ENCODE measurements at regions not wholly inside any gene's neighbourhood (a gene's known extent, or its start where the extent isn't known, plus 50 kb on each side); places are given as distances from the start of the nearest gene placed in this dataset.
"Not testable (repeated sequence)": the region's sequence is repeated elsewhere in the genome, so short reads cannot be mapped to it uniquely, and the experiment has no call there.

DNA sequence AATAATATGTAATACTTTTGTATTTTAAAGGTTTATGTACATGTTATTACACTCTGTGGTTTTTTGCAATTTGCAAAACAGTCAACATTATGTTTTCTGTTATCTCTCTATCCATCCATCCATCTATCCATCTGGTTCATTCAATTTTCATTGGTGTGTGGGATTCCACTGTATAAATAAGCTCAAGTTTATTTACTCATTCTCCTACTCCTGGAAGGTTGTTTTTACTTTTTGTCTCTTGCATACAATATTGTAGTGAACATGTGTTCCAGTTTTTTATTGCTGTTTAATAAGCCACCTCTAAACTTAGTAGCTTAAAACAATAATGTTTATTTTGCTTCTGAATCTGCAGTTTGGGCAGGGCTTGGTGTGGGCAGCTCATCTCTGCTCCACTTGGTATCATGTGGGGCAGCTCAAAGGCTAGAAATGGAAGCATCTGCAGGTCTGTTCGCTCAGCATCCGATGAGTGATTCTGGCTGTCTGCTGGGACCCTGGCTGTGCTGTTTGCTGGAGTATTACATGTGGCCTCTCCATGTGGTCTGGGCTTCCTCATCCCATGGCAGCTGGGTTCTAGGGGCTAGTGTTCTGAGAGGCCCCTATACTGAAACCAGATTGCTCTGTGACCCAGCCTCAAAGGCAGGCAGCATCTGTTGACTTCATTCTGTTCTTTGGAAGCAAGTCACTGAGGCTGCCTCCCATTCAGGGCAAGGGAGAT lies 98.8 kb downstream of the SLC25A47 start:
- FAIRE-seq = no peak

GRCh38 chr14:100422556-100423316 lies 99.6 kb downstream of the SLC25A47 start:
- no peak for FAIRE-seq

GRCh38 chr14:100423317-100424010 lies 100.3 kb downstream of the SLC25A47 start:
- FAIRE-seq = no peak

- FAIRE-seq = no peak
Measured at GRCh38 chr14:100424504-100425428, 101.6 kb downstream of the SLC25A47 start.

- FAIRE-seq = no peak
Measured at GRCh38 chr14:100425429-100425827, 102.3 kb downstream of the SLC25A47 start.

DNA sequence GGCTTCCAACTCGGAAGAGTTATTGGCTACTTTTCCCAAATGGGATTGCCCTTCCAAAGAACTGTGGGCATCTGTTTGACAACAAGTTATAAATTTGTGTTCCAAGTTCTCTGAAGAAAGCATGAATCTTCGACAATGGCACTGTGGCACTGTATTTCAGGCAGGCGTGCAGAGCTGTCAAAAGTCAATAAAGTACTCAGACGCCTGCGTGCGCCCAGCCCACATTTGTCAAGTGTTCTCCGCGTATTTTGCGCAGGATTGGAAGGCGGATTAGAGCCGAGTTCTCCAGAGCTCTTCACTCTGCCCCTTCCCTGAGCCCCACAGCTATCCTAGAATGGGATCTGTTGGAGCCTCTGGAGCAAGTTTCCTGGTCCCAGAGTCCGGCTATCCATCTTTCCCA lies 103.2 kb downstream of the SLC25A47 start:
- no peak for FAIRE-seq

DNA sequence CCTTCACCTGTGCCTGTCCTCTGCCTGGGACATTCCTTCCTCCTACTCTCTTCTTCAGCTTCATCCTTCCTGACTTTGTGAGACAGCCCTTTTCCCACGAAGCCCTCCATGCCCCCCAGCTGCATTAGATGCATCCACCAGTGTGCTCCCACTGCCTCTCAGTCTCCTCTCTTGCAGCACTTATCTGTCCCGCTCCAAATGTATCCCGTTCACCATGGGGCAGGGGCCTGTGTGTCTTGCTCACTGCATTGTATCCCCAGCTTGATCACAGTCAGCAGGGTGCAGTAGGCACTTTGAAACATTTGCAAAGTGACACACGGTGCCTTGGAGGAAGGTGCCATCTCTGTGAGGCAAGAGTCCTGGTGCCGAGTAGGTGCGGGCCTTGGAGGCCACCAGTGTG lies 104.0 kb downstream of the SLC25A47 start:
- no peak for FAIRE-seq

GRCh38 chr14:100428727-100429126 lies 105.6 kb downstream of the SLC25A47 start:
- FAIRE-seq = no peak

DNA sequence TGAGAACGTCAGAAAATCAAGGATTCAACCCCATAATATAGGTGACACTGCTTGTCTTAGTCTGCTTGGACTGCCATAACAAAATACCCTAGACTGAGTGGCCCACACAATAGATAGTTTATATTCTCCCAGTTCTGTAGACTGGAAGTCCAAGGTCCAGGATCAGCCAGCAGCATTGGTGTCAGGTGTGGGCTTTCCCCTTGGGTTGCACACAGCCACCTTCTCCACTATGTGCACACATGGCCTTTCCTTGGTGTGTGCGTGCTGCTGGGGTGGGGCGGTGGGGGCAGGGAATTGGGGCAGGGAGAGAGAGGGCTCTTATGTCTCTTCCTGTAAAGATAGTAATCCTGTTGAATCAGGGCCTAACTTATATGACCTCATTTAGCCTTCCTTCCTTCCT lies 106.4 kb downstream of the SLC25A47 start:
- no peak for FAIRE-seq

DNA sequence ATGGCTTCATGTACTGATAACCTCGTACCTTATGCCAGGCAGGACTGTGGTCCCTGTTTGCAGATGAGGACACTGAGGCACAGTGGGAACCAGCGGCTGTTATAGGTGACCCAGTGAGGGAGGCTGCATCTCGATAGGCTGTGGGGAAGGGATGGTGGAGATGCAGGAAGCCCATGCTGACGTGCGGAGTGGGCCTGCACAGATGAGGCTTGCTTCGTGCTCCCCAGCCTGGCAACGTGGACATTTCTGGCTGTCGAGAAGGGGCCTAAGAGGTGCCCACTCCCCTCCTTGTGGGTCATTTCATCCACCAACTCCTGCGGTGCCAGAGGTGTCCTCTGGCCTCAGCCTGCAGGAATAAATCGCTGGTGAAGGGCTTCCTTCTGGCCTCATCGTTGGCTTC lies 107.4 kb downstream of the SLC25A47 start:
- no peak for FAIRE-seq

- not testable (repeated sequence) for FAIRE-seq
Measured at GRCh38 chr14:100431461-100431860, 108.3 kb downstream of the SLC25A47 start.

DNA sequence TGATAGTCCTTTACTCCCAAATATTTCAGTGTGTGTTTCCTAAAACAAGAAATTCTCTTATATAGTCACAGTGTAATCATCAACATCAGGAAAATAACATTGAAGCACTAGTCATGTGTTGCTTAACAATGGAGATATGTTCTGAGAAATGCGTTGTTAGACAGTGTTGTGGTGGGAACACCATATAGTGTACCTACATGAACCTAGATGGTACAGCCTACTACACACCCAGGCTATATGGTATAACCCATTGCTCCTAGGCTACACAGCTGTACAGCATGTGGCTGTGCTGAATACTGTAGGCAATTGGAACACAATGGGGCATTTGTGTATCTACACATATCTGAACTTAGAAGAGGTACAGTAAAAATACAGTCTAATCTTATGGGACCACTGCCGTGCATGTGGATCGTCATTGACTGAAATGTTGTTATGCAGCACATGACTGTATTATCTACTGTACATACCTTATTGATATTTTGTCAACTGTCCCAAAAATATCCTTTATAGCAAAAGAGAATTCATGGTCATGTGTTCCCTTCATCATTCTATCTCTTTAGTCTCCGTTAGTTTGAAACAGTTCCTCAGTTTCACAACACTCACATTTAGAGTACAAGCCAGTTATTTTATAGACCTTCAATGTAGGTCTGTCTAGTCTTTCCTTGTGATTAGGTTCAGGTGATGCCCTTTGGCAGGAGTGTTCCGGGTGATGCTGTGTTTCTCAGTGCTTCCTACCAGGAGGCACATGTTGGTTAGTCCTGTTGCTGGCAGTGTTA lies 109.7 kb downstream of the SLC25A47 start:
- FAIRE-seq = no peak

GRCh38 chr14:100433428-100433814 lies 110.3 kb downstream of the SLC25A47 start:
- FAIRE-seq = no peak

DNA sequence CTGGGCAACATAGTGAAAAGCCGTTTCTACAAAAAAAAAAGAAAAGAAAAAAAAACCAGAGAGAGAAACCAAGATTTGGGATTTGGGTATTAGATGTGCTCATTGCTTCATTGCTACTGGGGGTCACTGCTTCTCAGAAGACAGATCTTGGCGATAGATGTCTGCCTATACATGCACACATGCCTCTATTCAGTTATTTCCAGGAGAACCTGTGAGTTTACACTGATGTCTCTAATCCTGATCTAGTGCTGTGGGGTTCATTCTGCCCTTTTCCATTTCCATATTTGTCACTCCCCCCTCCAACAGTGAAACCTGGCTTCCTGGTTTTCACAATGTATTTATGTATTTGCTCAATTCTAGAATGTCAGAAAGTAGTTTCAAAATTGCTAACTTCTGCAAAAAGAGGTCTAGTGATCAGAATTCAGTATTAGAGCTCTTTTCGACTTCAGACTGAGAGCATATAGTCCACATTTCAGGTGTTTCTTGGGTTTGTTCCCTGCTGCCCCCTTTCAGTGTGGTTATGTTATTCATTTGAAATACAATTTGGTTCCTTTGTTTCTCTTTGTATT lies 111.0 kb downstream of the SLC25A47 start:
- no peak for FAIRE-seq

DNA sequence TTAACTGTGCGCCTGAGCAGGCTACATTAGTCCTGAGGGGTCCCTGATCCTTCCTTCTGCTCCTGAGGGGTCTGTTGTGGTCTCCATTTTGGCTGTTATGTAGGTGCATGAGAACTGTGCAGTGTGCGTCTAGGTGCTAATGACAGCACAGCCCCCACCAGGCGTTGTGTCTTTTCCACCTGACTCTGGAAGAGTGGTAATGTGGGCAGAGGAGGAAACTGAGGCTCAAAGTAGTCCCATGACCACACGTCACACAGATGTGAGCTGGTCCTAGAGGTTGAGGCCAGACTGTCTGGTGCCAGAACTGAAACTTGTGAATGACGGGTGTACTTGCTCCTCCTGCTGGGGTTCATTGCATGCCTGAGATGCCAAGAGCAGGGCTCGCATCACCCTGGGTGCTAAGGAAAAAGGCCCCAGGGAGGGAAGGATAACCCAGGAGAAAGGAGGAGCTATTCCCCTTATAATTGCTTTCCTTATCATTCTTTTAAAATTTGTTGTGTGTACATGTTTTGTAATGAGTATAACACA lies 111.8 kb downstream of the SLC25A47 start:
- no peak for FAIRE-seq

DNA sequence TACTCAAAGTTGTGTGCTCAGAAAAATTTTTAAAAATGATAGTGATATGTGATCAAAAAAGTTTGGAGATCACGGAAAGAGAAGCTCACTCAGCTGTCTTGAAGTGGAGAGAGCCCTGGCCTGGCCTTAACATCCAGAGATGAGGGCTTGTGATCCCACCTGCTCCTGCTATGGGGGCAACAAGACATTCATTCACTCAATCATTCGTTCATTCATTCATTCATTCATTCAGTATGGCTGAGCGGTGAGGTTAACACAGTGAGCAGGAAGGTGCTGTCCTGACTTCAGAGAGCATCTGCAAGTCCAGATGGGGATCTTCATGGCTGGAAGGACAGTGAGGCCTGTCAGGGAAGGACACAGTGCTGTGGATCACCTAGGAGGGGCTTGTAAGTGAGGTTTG lies 112.3 kb downstream of the SLC25A47 start:
- FAIRE-seq = no peak

- FAIRE-seq = no peak
Measured at GRCh38 chr14:100436745-100437406, 113.7 kb downstream of the SLC25A47 start.

DNA sequence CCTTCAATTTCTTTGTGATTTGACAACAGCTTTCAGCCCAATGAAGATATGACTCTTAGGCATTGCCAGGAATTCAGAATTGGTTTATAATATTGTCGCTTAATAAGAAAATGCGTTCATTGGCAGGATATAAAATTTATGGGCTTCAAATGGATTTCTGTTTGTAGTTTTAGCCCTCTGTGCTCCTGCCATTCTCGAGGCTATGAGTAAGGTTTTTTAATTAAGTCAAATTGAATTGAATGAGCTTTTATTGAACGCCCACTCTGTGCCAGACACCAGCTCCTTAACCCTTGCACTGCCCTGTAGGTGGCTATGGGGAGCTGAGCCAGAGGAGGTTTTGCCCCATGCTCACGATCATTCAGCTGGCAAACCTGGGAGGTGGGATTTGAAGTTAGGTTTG lies 115.1 kb downstream of the SLC25A47 start:
- FAIRE-seq = no peak

- no peak for FAIRE-seq
Measured at GRCh38 chr14:100438678-100439592, 115.8 kb downstream of the SLC25A47 start.

DNA sequence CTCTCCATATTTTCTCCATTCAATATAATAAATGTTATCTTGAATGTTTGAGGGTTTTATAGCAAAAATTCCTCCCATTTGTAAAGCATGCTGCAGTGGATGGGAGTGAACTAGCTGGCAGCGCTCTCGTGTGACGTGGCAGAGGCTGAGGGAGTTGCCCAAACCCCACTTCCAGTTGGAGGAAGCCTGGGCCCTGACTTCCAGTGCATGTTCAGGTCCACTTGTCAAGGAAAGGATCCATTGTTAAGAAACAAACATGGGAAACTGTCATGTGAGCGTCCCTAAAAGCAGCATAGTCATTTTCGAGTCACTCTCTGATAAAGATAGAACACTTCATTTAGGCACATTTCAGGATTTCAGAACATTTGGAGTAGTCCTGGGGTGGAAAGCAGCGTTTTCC lies 116.6 kb downstream of the SLC25A47 start:
- FAIRE-seq = no peak

Data from colon (tissue), 2 donors.